ENCODE measurements at regions not wholly inside any gene's neighbourhood (a gene's known extent, or its start where the extent isn't known, plus 50 kb on each side); places are given as distances from the start of the nearest gene placed in this dataset.
A peak's percentile ranks its signal among the peaks of the same experiment; 100 is the strongest.
"Not testable (repeated sequence)": the region's sequence is repeated elsewhere in the genome, so short reads cannot be mapped to it uniquely, and the experiment has no call there.

DNA sequence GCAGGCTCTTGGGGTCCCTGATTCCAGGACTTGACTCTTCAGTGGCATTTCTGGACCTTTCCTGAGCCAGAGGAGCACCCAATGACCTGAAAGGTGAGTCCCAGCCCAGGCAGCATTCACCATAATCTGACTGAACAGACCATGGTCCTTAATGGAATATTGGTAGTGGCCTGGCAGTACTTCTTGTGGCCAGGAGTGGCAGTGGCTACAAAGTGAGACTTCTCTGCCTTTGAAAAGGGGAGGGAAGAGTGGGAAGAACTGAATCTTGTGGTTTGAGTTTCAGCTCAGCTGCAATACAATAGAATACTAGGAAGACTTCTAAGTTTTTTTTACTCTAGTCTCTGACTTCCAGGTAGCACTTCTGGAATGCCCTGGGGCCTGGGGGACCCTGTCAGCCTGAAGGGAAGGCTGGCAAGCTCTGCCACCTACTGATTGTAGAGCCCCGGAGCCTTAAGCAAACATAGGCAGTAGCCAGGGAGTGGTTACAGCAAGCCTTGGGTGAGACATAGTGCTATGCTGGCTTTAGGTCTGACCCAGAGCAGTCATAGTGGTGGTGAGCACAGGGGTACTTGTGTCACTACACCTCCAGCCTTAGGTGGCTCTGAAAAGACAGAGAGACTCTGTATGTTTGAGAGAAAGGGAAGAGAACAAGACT, 674.2 kb upstream of the MANEA start:
- no peak for DNase-seq

DNA sequence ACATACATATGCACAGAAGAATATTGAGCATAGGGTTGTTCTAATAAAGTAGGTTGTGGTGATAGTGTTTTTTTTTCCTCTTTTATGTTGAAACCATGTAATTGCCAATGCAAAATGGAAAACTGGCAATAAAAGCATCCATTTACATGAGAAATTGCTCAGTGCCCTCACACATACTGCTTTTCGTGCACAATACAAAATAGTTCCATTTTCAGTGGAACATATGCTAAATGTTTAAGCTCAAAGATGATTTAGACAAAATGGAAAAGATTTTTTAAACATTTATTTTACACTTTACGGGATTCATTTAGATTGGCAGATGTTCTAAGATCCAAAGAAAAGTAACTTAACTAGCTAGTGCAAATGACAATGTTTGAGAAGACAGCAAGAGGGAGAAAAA, 678.1 kb upstream of the MANEA start:
- DNase-seq = no peak

DNA sequence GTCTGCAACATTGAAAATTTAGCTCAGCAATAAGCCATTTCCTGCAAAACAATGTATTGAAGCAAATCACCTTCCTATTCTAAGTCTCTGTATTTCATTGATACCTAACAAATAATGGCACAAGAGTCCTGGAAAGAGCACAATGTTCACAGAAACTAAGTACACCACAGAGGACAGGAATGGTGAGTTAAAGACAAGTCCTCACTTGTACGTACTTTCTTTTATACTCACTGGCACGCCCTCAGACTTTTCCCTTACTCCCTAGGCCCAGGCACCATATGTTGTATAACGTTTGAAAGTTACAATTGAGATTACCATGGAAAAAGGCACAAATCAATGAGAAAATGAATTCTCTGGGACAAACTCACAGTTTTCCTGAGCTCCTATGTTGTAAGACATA, 683.0 kb upstream of the MANEA start:
- no peak for DNase-seq

DNA sequence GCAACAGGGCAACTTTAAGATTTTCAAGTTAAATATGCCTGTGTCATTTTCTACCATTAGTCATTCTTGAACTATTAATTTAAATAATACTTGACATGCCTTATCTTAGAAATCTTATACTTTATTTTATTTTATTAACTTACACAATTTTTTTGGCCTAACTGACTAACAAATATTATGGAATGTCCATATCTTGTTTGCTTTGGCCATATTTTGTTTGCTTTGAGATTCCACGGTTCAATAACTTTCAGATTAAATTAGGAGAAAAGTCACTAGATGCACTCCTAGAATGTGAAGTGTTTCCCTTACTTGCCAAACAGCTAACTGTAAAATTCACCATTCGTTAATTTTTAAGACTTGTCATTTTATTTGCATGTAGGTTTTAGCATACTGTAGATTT, 684.0 kb upstream of the MANEA start:
- DNase-seq = no peak

DNA sequence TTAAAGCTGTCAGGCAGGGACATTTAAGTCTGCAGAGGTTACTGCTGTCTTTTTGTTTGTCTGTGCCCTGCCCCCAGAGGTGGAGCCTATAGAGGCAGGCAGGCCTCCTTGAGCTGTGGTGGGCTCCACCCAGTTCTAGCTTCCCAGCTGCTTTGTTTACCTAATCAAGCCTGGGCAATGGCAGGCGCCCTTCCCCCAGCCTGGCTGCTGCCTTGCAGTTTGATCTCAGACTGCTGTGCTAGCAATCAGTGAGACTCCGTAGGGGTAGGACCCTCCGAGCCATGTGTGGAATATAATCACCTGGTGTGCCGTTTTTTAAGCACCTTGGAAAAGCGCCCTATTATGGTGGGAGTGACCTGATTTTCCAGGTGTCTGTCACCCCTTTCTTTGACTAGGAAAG, 703.5 kb upstream of the MANEA start:
- not testable (repeated sequence) for DNase-seq

DNA sequence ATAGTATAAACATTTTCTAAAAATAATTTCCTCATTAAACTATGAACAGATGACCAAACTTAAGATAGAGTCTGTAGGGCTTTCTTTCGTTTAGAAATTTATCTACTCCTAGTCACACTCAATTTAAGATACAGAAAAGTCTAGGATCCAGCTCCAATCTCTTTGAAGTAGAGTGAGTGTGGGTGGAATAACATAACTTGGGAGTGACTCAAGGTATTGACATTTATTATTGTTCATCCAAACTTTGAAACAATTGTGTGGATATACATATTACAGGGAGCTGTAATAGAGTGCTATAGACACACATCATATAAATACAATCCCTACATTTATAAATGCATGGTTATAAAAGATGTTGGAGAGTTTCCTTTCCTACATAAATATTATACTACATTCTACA, 715.2 kb upstream of the MANEA start:
- DNase-seq = no peak

DNA sequence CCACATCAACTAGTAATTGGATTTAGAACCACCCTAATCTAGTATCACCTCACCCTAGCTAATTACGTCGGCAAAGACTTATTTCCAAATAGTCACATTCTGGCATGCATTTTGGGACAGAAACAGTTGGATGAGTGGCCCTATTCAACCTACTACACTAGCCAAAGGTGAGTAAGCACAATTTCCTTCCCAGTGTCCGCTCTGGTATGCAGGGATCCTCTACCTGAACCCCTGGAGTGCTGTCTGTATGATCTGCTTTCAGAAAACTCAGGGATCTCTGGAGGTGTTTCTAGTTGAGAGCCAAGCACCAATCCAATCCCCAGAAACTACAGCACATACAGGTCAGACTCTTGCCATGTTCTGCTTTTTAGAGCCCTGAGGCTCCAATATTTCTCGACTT, 717.4 kb upstream of the MANEA start:
- no peak for DNase-seq

DNA sequence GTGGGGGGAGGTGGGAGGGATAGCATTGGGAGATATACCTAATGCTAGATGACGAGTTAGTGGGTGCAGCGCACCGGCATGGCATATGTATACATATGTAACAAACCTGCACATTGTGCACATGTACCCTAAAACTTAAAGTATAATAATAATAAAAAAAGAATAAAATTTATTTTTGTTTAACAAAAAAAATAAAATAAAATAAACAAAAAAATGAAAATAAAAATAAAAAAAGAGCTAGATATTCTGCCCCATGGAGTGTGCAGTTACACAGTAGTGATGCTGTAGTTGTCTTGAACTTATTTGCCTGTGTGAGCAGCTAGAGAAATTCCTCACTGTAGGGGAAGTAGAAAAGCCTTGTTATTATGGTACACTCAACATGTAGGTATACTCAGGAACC, 720.3 kb upstream of the MANEA start:
- DNase-seq = not testable (repeated sequence)

DNA sequence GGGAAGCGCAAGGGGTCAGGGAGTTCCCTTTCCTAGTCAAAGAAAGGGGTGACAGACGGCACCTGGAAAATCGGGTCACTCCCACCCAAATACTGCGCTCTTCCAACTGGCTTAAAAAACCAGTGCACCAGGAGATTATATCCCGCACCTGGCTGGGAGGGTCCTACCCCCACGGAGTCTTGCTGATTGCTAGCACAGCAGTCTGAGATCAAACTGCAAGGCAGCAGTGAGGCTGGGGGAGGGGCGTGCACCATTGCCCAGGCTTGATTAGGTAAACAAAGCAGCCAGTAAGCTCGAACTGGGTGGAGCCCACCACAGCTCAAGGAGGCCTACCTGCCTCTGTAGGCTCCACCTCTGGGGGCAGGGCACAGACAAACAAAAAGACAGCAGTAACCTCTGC, 726.0 kb upstream of the MANEA start:
- DNase-seq = not testable (repeated sequence)

DNA sequence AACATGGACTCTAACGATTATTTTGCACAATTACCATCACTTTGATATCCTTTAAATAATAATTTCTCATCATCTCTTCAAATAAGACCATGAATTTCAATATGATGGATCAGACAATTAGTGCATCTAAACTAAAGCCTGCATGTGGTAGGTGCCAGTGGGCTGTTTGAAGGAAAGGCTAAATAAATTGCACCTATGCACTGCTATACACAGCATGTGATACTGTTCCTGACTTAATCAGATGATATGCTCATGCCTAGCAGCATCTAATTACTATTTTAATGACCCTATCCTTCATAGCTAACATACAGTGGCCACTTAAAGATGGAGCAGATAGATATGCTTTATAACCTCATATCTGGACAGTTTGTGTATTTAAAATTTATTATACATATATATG, 731.6 kb upstream of the MANEA start:
- no peak for DNase-seq

DNA sequence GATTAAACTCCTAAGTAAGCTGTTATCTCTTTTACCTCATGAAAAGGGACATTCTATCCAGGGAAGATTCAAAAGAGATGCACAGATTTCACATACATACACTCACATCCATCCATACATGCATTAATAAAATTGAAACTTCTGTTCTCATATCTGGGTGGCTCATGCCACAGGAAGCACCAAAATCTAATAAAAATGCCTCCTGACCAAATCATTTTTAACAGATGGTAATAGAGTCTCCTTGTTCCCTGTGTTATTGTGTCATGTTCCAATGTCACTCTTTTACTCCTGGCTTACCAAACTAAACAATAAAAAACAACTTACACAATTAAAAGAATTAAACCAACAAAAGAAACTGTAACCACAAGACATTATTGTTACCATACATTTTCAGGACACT, 742.1 kb upstream of the MANEA start:
- DNase-seq = no peak

DNA sequence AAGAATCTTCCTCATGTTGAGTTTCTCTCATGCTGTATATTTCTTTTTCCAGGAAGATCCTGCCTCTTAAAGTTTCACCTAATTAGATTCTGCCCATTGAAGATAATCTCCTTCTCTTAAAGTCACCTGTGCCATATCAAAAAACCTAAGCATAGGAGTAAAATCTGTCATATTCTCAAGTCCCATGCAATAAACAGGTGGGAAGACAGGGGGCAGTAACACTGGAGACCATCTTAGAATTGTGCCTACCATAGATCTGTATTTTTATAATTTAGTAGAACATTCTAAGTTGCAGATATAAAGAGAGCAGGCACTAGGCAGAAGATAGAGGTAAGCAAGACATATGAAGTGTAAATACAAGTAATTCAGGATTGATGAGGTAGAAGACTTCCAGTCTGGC, 763.5 kb upstream of the MANEA start:
- no peak for DNase-seq

DNA sequence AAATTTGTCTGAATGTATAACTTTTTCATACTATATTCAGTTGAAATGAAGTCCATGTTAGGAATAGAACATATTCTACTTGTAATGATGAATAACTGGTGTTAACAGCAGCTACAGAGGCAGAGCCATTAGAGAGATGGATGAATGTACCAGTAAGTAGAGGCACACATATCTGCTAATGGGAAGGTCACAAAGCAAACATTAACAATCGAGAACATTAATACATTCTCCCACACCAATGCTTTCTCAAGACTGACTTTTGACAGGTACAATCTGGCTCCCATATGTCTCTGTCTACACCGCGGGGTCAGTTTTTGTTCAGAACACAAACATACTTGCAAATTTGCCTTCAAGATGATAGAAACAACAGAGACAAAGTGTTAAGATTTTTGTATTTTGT, 776.0 kb upstream of the MANEA start:
- DNase-seq = no peak

DNA sequence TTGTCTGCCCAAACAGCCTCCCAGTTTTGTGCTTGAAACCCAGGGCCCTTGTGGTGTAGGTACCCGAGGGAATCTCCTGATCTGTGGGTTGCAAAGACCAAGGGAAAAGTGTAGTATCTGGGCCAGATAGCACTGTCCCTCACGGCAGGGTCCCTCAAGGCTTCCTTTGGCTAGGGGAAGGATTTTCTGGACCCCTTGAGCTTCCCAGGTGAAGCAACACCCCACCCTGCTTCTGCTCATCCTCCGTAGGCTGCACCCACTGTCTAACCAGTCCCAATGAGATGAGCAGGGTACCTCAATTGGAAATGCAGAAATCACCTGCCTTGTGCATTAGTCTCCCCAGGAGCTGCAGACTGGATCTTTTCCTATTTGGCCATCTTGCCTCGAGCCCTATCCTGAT, 791.8 kb upstream of the MANEA start:
- no peak for DNase-seq

DNA sequence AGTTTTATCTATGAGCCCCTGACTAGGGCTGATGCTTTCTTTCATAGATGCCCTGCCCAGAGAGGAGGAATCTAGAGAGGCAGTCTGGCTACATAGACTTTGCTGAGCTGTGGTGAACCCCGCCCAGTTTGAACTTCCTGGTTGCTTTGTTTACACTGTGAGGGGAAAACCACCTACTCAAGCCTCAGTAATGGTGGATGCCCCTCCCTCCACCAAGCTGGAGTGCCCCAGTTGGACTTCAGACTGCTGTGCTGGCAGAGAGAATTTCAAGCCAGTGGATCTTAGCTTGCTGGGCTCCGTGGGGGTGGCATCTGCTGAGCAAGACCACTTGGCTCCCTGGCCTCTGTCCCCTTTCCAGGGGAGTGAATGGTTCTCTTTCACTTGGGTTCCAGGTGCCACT, 792.3 kb upstream of the MANEA start:
- peak; percentile 15 for DNase-seq

DNA sequence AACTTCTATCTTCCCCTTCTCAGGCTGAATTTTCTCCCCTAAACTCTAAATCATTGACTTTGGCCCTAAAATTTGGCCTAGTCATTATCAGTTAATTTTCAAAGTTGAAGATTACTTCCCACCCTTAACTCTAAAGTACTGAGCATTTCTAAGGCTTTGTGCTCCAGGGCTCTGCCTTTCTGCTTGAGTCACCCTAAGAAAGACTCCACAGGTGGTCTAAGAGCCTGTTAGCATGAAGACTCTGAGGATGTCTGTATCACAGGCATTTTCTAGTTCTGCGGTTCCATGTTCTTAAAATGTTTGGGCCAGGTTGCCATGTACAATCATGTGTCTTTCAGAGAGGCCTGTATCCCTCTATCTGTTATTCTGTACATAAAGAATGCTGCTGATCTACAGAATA, 808.1 kb upstream of the MANEA start:
- no peak for DNase-seq

DNA sequence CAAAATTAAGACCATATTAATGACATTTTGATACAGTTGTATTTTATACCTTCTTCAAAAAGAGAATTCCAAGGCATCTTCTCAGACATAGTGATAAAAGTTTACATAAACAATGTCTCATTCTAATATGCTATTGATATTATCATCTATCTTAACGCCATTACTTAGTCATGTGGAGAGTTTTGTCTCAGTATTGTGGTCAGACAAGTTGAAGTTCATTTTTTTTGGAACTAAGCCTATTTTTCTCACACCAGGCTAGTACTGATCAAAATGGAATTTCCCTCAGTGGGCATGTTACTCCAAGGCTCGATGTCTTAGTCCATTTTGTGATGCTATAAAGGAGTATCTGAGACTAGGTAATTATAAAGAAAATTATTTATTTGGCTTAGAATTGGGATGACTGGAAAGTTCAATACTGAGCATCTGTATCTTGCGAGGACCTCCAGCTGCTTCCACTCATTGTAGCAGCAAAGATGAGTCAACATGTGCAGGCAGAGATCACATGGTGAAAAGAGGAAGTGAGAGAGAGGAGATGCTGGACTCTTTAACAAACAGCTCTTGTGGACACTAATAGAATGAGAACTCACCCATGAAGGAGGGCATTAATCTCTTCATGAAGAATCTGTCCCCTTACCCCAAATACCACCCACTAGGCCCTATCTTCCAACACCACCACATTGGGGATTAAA, 825.5 kb upstream of the MANEA start:
- no peak for DNase-seq

DNA sequence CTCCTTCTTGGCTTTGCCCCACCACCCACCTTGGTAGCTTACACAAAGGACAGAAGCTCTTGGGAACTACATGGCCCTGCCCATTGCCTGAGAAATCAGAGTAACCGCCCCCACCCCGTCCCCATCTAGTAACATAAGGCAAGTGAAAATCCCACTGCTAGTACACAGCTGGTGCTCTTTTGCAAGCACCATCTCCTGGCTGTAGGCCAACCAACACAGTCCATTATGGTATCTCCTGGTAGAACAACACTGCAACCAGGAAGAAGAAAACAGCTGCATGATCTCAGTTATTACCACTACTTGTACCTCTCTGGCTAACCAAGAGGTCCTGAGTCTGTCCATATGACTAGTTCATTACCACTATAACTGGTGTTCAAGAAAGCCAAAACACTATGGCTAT, 841.1 kb upstream of the MANEA start:
- DNase-seq = no peak

DNA sequence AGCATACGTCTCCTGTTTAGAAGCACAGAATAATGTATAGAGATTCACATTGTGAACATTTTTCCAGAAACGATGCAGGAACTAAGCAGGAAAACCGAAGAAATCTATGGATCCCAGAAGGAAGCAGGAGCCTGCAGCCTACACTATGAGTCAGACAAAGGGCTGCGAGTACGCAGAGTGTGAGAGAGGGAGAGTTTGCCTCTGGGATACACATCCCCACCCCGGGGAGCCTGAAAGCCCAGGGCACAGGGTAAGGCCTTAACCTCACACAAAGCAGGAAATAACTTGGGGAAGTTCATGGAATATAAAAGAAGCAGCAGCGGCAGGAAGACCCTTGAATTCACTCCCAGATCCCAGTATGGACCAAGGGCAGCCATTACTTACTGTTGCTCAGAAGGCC, 842.1 kb upstream of the MANEA start:
- DNase-seq = no peak

DNA sequence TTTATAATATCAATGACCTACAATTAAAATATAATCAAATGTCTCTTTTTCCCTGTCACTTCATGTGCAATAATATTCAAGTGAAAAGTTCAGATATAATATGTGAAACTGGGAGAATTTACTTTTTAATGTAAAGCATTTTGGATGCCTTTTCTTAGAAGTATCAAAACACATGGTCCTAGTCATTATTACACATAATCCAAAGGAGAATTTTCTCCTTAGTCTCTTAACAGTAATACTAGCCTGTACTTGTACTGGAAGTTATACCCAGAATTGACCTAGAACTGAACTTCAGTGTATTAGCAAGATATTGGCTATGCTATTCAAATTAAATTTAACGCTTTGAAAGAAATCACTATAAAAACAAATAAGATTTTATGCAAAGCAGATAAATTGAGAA, 842.6 kb upstream of the MANEA start:
- DNase-seq = no peak

DNA sequence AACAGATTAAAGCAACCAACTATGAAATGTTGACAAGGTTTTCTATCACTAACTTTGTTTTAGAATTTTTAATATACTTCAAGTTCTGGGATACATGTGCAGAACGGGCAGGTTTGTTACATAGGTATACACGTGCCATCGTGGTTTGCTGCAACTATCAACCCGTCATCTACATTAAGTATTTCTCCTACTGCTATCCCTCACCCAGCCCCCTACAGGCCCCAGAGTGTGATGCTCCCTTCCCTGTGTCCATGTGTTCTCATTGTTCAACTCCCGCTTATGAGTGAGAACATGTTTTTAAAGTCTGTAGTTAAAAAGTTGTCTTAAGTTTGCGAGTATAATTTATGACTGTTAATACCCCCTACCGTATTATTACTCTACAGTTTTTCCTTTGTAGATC, 844.3 kb upstream of the MANEA start:
- no peak for DNase-seq

DNA sequence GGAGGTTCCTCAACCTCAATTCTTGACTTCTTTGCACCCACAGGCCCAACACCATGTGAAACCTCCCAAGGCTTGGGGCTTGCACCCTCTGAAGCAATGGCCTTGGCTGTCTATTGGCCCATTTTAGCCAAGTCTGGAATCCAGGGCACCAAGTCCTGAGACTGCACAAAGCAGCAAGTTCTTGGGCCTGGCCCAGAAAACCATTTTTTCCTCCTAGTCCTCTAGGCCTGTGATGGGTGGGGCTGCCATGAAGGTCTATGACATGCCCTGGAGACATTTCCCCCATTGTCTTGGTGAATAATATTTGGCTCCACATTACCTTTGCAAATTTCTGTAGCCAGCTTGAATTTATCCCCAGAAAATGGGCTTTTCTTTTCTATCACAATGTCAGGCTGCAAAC, 849.6 kb upstream of the MANEA start:
- DNase-seq = no peak

DNA sequence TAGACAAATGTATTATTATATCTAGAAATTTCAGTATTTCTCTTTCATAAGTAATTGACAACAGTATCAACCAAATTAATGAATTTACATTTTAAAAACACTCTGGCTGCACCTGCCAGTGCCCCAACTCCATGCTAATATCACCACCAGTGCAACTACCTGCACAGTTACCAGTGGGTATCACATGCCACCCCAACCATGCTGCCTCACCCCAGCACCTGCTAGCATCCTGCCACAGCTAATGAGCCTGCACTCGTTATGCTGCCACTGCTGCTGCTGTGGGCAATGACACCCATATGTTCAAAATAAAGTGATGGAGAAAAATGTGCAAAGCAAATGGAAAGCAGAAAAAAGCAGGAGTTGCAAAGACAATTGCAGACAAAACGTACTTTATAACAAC, 855.9 kb upstream of the MANEA start:
- DNase-seq = no peak

DNA sequence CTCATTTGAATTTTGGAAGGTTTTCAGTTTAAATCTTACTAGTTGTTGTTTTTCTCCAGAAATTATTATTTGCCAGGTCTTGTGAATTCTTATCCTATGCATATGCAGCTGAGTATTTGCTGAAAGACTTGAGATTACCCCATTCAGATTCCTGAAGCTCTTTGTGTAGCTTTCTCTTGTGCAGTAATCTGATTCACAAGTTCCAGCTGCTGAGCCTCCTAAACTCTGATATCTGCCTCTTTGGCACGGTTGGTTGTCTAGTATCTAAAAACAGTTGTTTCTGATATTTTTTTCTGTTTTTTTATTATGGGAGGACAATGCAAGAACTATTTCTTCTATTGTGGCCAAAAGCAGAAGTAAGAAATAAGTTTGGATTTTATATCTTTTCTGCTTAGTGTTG, 863.9 kb upstream of the MANEA start:
- DNase-seq = no peak

DNA sequence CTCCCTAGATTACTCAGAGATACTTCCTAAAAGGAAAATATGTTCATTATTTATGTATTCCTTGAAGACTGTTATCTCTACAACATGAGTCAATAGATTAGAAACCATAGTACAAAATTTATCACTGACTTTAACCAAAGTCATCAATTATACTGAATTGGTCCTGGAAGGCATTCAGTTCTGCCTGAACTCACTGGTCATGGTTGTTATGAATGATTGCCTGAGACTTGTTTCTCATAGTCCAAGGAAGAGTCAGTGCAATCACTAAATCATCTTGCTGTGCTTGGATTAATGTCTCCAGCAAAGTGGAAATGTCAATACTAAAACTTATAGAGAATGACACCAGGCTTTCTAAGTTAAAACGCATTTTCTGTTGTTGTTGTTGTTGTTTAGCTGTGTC, 878.6 kb upstream of the MANEA start:
- DNase-seq = no peak

Data from CD4-positive, alpha-beta T cell treated with Interleukin-17A for 1 hour (primary cell).